SK-N-SH treated with all-trans-retinoic acid at 6 μM for 48 hours (cell line): ENCODE measurements at regions not wholly inside any gene's neighbourhood (a gene's known extent, or its start where the extent isn't known, plus 50 kb on each side); places are given as distances from the start of the nearest gene placed in this dataset.

ENCODE experiments used
- ATAC-seq: fragments of 200-7000 bp; cut with Tn5 transposase; 3 replicates; pipeline ENCODE4 v1.9.1; 2020; ENCODE audit warnings: mild to moderate bottlenecking, moderate library complexity
- ARNTL ChIP-seq: fragments of 450-650 bp; formaldehyde crosslinking; IDR thresholded peaks from 2 replicates; pipeline ENCODE4 v1.5.0; 2020; ENCODE audit warnings: low read depth, mild to moderate bottlenecking, moderate library complexity, borderline replicate concordance
- CREB5 ChIP-seq: fragments of 250-450 bp; sonication (Bioruptor Pico); IDR thresholded peaks from 2 replicates; pipeline ENCODE4 v1.5.1; 2020; ENCODE audit warnings: low read depth, mild to moderate bottlenecking, moderate library complexity
- CSDC2 ChIP-seq: fragments of 250-450 bp; sonication (Bioruptor Pico); IDR thresholded peaks from 2 replicates; pipeline ENCODE4 v1.5.0; 2020; ENCODE audit warnings: mild to moderate bottlenecking, moderate library complexity
- CSRNP3 ChIP-seq: fragments of 250-450 bp; sonication (Bioruptor Pico); IDR thresholded peaks from 2 replicates; pipeline ENCODE4 v1.5.1; 2021; ENCODE audit warnings: mild to moderate bottlenecking, moderate library complexity
- ESRRG ChIP-seq: fragments of 250-450 bp; sonication (Bioruptor Pico); IDR thresholded peaks from 2 replicates; pipeline ENCODE4 v1.6.1; 2021; ENCODE audit warnings: mild to moderate bottlenecking
- GLIS3 ChIP-seq: fragments of 250-450 bp; sonication (Bioruptor Pico); IDR thresholded peaks from 2 replicates; pipeline ENCODE4 v1.5.0; 2020; ENCODE audit warnings: mild to moderate bottlenecking, moderate library complexity
- ISL1 ChIP-seq: fragments of 250-450 bp; sonication (Bioruptor Pico); IDR thresholded peaks from 2 replicates; pipeline ENCODE4 v2.1.2; 2022; ENCODE audit warnings: mild to moderate bottlenecking, moderate library complexity
- OSR1 ChIP-seq: fragments of 250-450 bp; sonication (Bioruptor Pico); IDR thresholded peaks from 2 replicates; pipeline ENCODE4 v1.8.0; 2022; ENCODE audit warnings: moderate library complexity, mild to moderate bottlenecking, inconsistent platforms
- PATZ1 ChIP-seq: fragments of 250-450 bp; sonication (Bioruptor Pico); IDR thresholded peaks from 2 replicates; pipeline ENCODE4 v1.8.0; 2020; ENCODE audit warnings: mild to moderate bottlenecking, moderate library complexity, borderline replicate concordance
- PPARA ChIP-seq: fragments of 250-450 bp; sonication (Bioruptor Pico); IDR thresholded peaks from 2 replicates; pipeline ENCODE4 v1.5.0; 2020; ENCODE audit warnings: mild to moderate bottlenecking, borderline replicate concordance
- RARB ChIP-seq: fragments of 250-450 bp; sonication (Bioruptor Pico); IDR thresholded peaks from 2 replicates; pipeline ENCODE4 v1.8.0; 2021; ENCODE audit warnings: mild to moderate bottlenecking, moderate library complexity
- SNAI2 ChIP-seq: fragments of 250-450 bp; sonication (Bioruptor Pico); IDR thresholded peaks from 2 replicates; pipeline ENCODE4 v1.5.0; 2020; ENCODE audit warnings: mild to moderate bottlenecking, moderate library complexity
- TCF4 ChIP-seq: fragments of 250-450 bp; sonication (Bioruptor Pico); IDR thresholded peaks from 2 replicates; pipeline ENCODE4 v1.8.0; 2021; ENCODE audit warnings: mild to moderate bottlenecking, moderate library complexity, borderline replicate concordance
- TOX ChIP-seq: fragments of 250-450 bp; sonication (Bioruptor Pico); IDR thresholded peaks from 2 replicates; pipeline ENCODE4 v1.8.0; 2021; ENCODE audit warnings: mild to moderate bottlenecking, moderate library complexity, borderline replicate concordance
- TSHZ2 ChIP-seq: fragments of 250-450 bp; sonication (Bioruptor Pico); IDR thresholded peaks from 2 replicates; pipeline ENCODE4 v1.5.0; 2020; ENCODE audit warnings: mild to moderate bottlenecking, moderate library complexity
- ZC3H10 ChIP-seq: fragments of 250-450 bp; sonication (Bioruptor Pico); IDR thresholded peaks from 2 replicates; pipeline ENCODE4 v1.5.1; 2021; ENCODE audit warnings: mild to moderate bottlenecking, moderate library complexity
- ZFP3 ChIP-seq: fragments of 250-450 bp; sonication (Bioruptor Pico); IDR thresholded peaks from 2 replicates; pipeline ENCODE4 v1.5.0; 2020; ENCODE audit warnings: mild to moderate bottlenecking, moderate library complexity
- ZNF565 ChIP-seq: fragments of 450-650 bp; formaldehyde crosslinking; conservative IDR thresholded peaks from 2 replicates; pipeline ENCODE4 v1.5.0; 2020; ENCODE audit warnings: low read depth, mild to moderate bottlenecking, moderate library complexity
- ZNF70 ChIP-seq: fragments of 450-650 bp; formaldehyde crosslinking; IDR thresholded peaks from 2 replicates; pipeline ENCODE4 v1.5.0; 2020; ENCODE audit warnings: mild to moderate bottlenecking, moderate library complexity
- ZNF8 ChIP-seq: fragments of 450-650 bp; formaldehyde crosslinking; IDR thresholded peaks from 2 replicates; pipeline ENCODE4 v1.5.0; 2020; ENCODE audit warnings: mild to moderate bottlenecking, moderate library complexity

GRCh38 chr1:218661411-218661810 is 316.3 kb downstream of the TGFB2 start:
- no peak for TF ChIP-seq CSDC2 (CRISPR knock-in tag)
- ATAC-seq: no peak

- peak; percentile 63 for ATAC-seq
These were observed 319.4 kb downstream of the TGFB2 start for GRCh38 chr1:218664385-218665170.

GRCh38 chr1:218665221-218665620 is 320.1 kb downstream of the TGFB2 start:
- no peak for TF ChIP-seq CSRNP3
- TF ChIP-seq ISL1 (CRISPR knock-in tag): no peak
- TF ChIP-seq SNAI2: no peak
- no peak for TF ChIP-seq ZNF565 (CRISPR knock-in tag)
- no peak for TF ChIP-seq ZC3H10 (CRISPR knock-in tag)
- no peak for TF ChIP-seq RARB
- no peak for TF ChIP-seq PPARA (CRISPR knock-in tag)
- no peak for TF ChIP-seq CSDC2 (CRISPR knock-in tag)

More at GRCh38 chr1:218664385-218665170, 319.4 kb downstream of the TGFB2 start:
- no peak for TF ChIP-seq ISL1 (CRISPR knock-in tag)
- no peak for TF ChIP-seq ESRRG
- peak; percentile 25; the same call in 1 of the 2 replicates for TF ChIP-seq TOX (CRISPR knock-in tag)

GRCh38 chr1:218666263-218666662 is 321.1 kb downstream of the TGFB2 start:
- TF ChIP-seq ARNTL (CRISPR knock-in tag) (no peak), ESRRG (no peak), OSR1 (CRISPR knock-in tag) (no peak), PPARA (CRISPR knock-in tag) (no peak), TSHZ2 (CRISPR knock-in tag) (no peak), ISL1 (CRISPR knock-in tag) (no peak), CREB5 (CRISPR knock-in tag) (no peak), PATZ1 (CRISPR knock-in tag) (no peak), ZFP3 (CRISPR knock-in tag) (no peak), TCF4 (CRISPR knock-in tag) (no peak)
- no peak for ATAC-seq

More at GRCh38 chr1:218665221-218665620, 320.1 kb downstream of the TGFB2 start:
- ATAC-seq: peak; percentile 73

- no peak for ATAC-seq
- TF ChIP-seq CSDC2 (CRISPR knock-in tag) (no peak), OSR1 (CRISPR knock-in tag) (no peak), PATZ1 (CRISPR knock-in tag) (no peak), GLIS3 (CRISPR knock-in tag) (no peak), ZNF70 (CRISPR knock-in tag) (no peak), ZNF565 (CRISPR knock-in tag) (no peak), TSHZ2 (CRISPR knock-in tag) (no peak), ZFP3 (CRISPR knock-in tag) (no peak), ZNF8 (no peak), ISL1 (CRISPR knock-in tag) (no peak)
These were observed 322.8 kb downstream of the TGFB2 start for GRCh38 chr1:218667781-218668516.
